ENCODE measurements at regions not wholly inside any gene's neighbourhood (a gene's known extent, or its start where the extent isn't known, plus 50 kb on each side); places are given as distances from the start of the nearest gene placed in this dataset.

GRCh38 chr14:32254952-32255679, 52.0 kb upstream of the RNU6-8 start:
- peak; percentile 83 for DNase-seq

GRCh38 chr14:32255789-32256188, 52.7 kb upstream of the RNU6-8 start:
- no peak for DNase-seq

GRCh38 chr14:32256576-32256975, 53.5 kb upstream of the RNU6-8 start:
- DNase-seq = no peak

GRCh38 chr14:32258336-32258993, 55.4 kb upstream of the RNU6-8 start:
- peak; percentile 37 for DNase-seq

GRCh38 chr14:32259368-32260013, 56.4 kb upstream of the RNU6-8 start:
- DNase-seq = no peak

GRCh38 chr14:32263939-32264567, 61.0 kb upstream of the RNU6-8 start:
- DNase-seq = no peak

GRCh38 chr14:32265584-32265983, 62.5 kb upstream of the RNU6-8 start:
- no peak for DNase-seq

- no peak for DNase-seq
Observed at GRCh38 chr14:32277998-32278397, 51.1 kb upstream of the AKAP6 start.

Measured in left hindlimb (tissue), 1 donor.